UCSD-AML1 (cell line): ENCODE measurements at regions not wholly inside any gene's neighbourhood (a gene's known extent, or its start where the extent isn't known, plus 50 kb on each side); places are given as distances from the start of the nearest gene placed in this dataset.
"Not testable (repeated sequence)": the region's sequence is repeated elsewhere in the genome, so short reads cannot be mapped to it uniquely, and the experiment has no call there.

ENCODE experiments used
- DNase-seq: peaks from one replicate; lab custom pipeline; 2025; ENCODE audit not compliant: unreplicated experiment; lab: John Stamatoyannopoulos, UW

DNA sequence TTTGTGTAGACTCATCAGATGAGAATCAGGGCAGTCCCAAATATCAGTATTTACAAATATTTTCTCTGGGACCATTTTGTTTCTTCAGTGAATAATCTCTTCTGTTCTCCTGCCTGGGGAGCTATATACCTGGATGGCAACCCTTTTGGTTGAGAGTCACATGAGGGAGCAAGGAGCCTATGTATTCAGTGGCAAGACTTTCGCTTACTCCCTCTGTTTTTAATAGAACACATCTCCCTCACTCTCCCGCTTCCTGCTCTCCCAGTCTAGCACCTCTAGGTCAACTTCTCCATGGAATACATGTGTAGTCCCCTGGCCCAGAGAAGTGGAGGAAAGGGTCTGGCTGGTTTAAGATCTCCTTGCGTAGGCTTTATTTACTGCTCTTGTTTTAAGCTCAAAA, 600.3 kb downstream of the CCDC85A start:
- no peak for DNase-seq

DNA sequence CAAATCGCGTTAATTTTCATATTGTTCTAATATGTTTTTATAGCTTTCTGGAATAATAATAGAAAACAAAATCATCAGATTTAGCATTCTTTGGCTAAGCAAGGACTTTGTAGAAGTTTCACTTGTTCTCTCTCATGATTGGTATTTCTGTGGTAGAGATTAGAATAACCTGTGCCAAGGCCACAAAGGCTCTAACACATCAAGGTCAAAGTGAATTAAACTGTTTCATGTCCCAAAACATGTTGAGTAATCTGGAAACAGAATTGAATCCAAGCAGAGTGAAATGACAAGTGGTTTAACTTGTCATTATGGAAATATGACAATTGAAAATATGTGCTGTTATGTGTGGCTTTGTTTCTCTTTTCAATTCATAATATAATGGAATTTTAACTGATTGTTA, 617.4 kb downstream of the CCDC85A start:
- DNase-seq = no peak

DNA sequence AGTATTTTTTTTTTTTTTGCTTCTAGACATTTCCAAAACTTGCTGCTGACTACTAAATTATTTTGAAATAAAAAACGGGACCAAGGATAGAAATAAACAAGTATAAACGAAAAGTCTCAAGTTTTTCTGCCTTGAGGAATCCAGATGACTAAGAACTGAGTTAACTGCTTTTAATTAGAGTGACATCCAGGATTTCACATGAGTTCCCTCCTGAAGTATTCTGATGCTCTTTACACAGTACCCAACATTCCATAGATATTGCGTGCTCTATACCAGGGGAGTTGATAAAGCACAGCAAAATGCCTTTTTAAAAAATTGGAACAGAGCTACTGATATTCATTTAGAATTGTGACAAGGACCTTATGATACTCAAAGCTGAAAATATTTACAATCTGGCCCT, 618.0 kb downstream of the CCDC85A start:
- DNase-seq = no peak

- DNase-seq = no peak
Measured at GRCh38 chr2:56803596-56803995, 619.8 kb downstream of the CCDC85A start.

DNA sequence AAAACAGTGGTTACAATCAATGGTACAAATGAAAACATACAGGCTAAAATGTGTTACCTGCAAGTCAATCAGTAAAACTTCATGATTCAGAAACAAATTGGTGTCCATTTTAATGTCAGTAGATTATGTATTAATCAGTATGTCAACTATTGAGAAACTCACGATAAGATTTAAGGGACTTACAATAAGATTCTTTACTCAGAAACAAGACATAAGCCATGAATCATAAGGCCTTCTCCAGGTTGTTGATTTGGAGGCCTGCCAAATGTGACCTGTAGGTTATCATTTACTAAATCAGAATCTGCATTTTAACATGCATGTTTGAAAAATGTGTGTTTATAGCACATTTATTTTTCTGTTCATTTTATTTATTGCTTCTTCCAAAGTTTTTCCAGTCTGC, 623.1 kb downstream of the CCDC85A start:
- DNase-seq = no peak

DNA sequence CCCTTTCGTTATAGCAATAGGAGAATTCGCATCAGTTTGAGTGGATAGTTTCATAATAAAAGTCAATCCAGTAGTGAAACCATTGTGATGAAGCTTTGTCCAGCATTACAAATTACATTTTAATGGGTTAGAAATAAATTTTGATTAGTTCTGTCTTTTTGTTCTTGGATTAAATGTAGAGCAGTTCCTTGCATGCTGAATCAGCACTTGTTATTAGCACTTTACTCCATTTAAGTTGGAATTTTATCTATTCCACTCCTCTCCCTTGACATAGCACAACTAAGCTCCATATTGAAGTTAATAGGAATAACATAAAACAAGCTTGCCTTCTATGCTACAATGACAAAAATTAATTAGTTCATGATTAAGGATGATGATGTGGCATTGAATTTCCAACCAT, 624.1 kb downstream of the CCDC85A start:
- DNase-seq = no peak

DNA sequence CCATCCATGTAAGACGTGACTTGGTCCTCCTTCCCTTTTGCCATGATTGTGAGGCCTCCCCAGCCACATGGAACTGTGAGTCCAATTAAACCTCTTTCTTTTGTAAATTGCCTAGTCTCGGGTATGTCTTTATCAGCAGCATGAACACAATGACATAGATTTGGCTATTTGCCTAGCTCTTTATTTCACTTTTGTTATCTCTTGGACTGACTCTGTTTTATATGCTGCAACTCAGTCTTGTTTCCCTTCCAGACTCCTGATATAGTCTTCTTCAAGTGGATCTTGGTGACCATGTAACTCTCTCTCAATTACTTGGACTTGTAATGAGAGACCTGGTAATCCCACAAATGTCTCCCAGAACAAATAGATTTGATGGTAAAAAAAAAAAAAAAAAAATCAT, 627.6 kb downstream of the CCDC85A start:
- no peak for DNase-seq

GRCh38 chr2:56812432-56812831, 628.6 kb downstream of the CCDC85A start:
- DNase-seq = no peak

- DNase-seq = no peak
Measured at GRCh38 chr2:56813490-56813889, 629.7 kb downstream of the CCDC85A start.

DNA sequence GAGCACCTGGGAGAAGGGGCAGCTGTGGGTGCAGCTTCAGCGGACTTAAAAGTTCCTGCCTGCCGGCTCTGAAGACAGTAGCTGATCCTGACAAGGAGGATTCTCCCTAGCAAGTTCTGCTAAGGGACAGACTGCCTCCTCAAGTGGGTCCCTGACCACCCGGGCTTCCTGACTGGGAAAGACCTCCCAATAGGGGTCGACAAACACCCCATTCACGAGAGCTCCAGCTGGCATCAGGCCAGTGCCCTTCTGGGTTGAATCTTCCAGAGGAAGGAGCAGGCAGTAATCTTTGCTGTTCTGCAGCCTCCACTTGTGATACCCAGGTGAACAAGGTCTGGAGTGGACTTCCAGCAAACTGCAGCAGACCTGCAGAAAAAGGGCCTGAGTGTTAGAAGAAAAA, 632.9 kb downstream of the CCDC85A start:
- DNase-seq = no peak

GRCh38 chr2:56831780-56832179, 648.0 kb downstream of the CCDC85A start:
- DNase-seq = no peak

DNA sequence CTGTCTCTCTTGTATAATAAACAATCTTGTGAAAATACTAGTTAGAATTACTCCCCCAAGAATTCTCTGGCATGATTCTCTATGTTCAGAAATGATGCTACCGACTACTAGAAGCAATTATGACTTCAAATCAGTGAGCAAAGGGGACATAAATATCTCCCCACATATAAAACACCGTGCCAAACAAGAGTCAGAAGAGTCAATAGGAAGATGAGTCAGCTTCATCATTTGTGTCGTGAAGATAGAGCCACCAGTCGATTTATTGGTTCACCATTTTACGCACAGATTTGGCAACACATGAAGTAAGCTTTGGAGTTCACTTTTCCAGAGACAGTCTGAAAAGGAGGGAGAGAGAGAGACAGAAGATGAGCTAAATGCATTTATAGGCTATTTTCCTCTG, 650.9 kb downstream of the CCDC85A start:
- no peak for DNase-seq

DNA sequence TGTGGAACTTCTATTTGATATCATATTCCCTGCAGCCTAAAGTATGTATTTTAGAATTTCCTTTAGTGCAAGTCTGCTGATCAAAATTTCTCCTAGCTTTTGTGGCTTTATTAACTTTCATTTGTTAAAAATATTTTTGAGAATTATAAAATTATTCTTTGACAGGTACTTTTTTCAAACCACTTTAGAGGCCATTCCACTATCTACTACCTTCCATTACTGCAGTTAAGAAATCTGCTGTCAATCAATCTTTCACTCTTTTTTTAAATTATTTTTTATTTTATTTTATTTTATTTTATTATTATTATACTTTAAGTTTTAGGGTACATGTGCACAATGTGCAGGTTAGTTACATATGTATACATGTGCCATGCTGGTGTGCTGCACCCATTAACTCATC, 656.2 kb downstream of the CCDC85A start:
- DNase-seq = not testable (repeated sequence)

DNA sequence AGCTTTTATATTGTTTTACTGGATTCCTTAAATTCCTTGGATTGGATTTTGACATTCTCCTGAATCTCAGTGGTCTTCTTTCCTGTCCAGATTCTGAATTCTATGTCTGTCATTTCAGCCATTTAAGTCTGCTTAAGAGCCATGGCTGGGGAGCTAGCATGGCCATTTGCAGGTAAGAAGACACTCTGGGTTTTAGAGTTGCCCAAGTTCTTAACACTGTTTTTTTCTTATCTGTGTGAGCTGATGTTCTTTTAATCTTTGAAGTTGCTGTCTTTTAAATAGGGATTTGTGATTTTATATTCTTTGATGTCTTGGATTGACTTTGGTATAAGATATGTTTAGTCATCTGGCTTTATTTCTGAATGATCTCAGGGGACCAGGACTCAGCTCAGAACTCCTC, 677.2 kb downstream of the CCDC85A start:
- no peak for DNase-seq

GRCh38 chr2:56871644-56872043, 687.9 kb downstream of the CCDC85A start:
- DNase-seq = no peak

DNA sequence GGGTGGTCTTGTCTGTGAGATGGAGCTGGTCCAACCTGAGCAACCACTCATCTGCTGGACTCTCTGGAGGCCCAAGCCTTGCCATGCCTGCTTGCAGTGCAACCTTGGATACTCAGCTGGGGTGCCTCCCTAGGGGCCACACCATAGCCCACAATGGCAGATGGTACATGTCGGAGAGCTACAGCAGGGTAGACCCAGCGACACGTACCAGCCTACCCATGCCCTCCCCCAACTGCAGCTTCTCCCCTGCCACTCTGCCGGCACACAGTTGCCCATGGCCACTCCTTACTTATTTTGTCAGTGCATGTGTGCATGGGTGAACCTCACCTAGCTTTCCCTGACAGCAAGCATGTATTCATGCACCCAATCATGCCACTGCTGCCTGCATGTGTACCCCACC, 690.9 kb downstream of the CCDC85A start:
- DNase-seq = no peak

DNA sequence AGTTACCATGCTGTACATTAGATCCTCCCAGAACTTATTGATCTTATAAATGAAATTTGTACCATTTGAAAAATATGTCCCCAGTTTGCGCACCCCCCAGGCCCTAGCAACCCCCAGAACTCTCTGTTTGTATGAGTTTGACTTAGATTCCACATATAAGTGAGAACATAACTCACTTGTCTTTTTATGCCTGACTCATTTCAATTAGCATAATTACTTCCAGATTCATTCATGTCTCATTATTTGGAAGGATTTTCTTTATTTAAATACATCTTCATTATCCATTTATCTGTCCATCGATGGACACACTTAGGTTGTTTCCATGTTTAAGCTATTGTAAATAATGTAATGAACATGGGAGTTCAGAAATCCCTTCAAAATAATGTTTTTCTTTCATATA, 705.9 kb downstream of the CCDC85A start:
- no peak for DNase-seq

DNA sequence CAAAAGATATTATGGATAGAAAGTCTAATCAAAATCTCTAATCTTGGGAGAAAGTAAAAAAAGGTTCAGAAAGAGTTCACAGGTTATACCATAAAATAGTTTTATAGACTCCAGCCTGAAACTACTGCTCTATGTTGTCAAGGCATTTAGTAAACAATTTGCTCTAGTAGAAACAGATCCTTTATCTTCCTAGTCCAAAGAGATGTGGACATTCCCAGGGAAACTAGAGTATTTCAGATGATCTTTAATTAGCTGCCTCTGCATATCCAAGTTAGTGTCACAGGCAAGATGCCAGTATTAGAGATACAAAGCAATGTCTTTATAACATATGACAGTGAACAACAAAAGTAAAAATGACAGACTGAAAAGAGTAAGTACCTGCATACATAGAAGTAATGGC, 708.6 kb downstream of the CCDC85A start:
- DNase-seq = no peak

DNA sequence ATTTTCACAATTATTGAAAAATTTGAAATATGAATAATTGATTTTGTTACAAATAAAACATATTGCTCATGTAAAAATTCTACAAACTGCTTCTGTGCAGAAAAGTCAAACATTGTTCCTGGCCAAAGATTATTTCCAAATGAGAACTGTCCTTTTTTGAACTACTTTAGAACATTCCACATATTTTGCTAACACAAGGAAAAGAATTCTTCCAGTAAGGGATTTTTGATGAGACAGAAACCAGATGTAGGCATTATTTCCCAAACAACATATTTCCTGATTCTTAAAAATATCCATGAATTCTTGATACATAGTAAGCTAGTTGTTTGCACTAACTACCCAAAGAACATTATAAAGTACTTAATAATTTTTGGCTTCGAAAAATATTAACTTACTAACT, 715.2 kb downstream of the CCDC85A start:
- no peak for DNase-seq

GRCh38 chr2:56912490-56912889, 728.7 kb downstream of the CCDC85A start:
- no peak for DNase-seq

DNA sequence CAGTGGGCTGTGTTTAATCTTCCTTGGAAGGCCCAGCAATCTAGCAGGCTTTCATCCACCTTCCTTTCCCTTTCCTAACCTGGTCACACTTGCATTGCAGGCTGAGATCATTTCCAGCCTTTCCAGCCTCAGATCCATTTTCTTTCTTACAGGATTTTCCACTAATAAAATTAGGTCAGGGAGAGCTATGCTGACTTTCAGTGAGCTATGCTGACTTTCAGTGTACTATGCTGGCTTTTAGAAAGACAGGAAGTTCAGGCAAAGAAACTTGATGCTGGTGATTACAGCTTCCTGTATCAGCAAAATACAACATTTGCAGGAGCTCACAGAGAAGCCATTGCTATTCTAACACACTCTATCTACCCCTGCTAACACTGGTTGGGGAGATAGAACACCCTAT, 735.0 kb downstream of the CCDC85A start:
- no peak for DNase-seq

DNA sequence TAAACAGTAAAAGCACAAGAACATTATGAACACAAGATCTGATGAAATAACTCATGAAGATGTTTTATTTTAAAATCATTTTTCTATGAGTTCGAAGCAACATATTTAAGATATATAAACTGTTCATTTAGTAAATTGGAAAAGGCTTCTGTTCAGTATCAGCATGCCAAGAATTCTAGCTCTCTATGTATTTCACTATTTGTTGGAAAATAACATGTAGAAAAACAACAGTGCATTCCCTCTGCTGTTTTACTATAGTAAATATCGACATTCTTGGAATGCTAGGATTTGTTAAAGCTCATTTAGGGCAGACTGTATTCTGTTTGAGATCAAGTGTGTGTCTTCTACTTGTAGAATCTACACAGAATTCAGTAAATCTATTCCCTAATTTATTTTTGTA, 750.2 kb downstream of the CCDC85A start:
- no peak for DNase-seq

GRCh38 chr2:56934866-56935265, 751.1 kb downstream of the CCDC85A start:
- DNase-seq = no peak

GRCh38 chr2:56940054-56940453, 756.3 kb downstream of the CCDC85A start:
- no peak for DNase-seq
